ENCODE measurements at regions not wholly inside any gene's neighbourhood (a gene's known extent, or its start where the extent isn't known, plus 50 kb on each side); places are given as distances from the start of the nearest gene placed in this dataset.

DNA sequence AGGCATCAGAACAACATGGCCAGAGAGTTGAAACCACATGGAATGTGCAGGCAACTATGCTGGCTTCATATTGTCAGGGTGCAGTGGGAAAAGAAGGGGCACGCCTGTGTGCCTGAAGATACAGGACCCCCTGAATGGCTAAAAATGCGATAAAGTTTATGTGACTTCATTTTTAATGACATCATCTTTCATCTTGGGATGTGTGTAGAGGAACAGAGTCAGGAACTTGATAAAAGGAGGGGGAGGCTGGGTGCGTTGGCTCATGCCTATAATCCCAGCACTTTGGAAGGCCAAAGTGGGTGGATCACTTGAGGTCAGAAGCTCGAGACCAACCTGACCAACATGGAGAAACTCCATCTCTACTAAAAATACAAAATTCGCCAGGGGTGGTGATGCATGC, 872.6 kb downstream of the TDRD15 start:
- no peak for TF ChIP-seq POLR2A (IDR thresholded peaks at IDR 0.05)
- TF ChIP-seq, protein P1, sequence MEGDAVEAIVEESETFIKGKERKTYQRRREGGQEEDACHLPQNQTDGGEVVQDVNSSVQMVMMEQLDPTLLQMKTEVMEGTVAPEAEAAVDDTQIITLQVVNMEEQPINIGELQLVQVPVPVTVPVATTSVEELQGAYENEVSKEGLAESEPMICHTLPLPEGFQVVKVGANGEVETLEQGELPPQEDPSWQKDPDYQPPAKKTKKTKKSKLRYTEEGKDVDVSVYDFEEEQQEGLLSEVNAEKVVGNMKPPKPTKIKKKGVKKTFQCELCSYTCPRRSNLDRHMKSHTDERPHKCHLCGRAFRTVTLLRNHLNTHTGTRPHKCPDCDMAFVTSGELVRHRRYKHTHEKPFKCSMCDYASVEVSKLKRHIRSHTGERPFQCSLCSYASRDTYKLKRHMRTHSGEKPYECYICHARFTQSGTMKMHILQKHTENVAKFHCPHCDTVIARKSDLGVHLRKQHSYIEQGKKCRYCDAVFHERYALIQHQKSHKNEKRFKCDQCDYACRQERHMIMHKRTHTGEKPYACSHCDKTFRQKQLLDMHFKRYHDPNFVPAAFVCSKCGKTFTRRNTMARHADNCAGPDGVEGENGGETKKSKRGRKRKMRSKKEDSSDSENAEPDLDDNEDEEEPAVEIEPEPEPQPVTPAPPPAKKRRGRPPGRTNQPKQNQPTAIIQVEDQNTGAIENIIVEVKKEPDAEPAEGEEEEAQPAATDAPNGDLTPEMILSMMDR (IDR thresholded peaks at IDR 0.05): no peak

Data from testis (tissue), 2 donors.